ACHN (cell line): ENCODE measurements at regions not wholly inside any gene's neighbourhood (a gene's known extent, or its start where the extent isn't known, plus 50 kb on each side); places are given as distances from the start of the nearest gene placed in this dataset.

Source experiments
- DNase-seq: peaks from one replicate; pipeline ENCODE4 v3.0.0-alpha.2; 2015
- in situ Hi-C: cut with HindIII; loops from 2 replicates; pipeline ENCODE4 v1.10.0; 2017; ENCODE audit warnings: low sequenced_read_pairs, low pct_ligation_motif_present, low pct_unique_long_range_greater_than_20kb

- no peak for DNase-seq
- in situ Hi-C loops = no loop called here
Measured at GRCh38 chrX:139204898-139205667, 325.5 kb upstream of the F9 start.

DNA sequence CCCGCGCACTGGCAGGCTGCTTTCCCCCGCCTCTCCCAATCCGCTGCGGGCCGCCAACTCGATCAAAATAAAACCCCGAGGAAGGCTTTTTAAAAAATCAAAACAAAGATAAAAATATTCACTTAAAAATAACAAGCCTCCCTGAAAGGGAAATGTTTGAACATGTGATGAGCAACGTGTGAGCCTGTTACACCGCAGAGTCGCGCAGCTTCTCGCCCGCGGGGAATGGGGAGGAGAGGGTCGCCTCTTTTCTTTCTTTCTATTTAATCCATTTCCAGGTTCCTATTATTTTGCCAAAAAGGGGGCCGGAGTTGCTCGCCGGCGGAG, 326.0 kb upstream of the F9 start:
- no peak for DNase-seq
- in situ Hi-C loops = no loop called here

DNA sequence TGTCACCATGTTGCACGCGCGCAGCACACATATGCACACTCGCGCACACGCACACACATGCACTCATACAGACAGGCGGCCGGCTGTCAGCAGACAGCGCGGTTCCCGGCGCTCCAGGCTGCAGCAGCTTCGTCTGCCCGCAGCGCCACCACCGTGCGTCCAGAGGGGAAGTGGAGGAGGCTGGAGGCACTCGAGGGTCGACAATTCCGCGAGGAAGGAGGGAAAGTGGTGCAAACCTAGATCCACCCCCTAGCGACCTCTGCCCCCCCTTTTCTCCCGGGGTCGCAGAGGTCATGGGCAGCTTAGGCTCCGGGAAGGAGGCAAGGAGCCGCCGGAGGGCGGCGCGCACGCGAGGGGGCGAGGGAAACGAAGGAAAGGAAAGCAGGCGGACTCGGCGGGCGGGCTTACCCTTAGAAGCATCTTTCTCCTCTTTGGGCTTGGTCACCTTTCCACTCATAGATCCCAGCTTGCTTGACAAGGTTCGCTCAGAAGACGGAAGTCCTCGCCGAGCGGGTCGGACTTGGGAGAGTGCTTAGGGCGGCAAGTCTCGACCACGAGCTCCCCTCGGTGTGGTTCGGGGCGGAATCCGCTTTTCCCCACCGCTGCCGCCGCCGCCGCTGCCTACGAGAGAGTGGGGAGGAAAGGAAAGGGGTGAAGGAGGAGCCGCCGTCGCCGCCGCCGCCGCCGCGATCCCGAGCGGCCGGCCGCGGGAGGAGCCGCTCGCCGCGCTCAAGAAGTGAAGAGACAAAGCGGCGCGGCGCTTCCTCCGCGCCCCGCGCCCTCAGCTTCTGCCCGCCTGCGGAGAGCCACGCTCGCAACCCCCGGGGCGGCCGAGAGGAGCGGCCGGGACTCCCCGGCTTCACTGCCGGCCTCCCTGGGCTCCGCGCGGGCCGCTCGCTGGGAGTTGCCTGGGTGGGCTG, 326.6 kb upstream of the F9 start:
- DNase-seq = no peak

DNA sequence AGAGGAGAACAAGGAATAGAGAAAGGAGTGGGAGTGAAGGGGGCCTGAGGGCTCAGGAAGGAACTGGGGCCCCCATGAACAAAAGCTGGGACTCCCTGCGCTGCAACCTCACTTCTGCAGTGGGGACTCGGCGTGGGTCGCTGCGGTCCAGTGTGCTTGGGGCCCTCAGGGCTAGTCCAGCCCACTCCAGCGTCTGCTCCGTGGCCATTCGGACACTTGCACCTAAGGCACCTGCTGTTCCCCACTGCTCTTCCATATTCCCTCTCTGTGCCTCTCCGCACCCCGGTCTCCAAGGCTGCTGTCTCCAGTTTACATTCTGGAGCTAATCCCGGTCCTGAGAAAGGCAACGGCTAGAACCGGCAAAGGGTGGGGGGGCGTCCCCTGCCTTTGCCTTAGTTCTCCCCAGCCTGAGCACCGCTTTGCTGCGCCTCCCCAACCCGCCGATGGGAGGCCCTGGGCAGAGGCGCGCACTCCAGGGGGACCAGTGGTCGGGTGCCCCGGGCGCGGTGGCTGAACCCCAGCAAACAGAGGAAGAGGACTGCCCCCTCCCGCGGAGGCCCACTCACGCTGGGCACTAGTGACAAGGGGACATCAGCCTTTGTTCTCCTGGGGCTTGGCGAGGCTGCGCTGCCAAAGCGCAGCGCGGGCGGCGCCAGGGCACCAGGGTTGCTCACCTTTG, 327.7 kb upstream of the F9 start:
- DNase-seq = no peak
- in situ Hi-C loops = no loop called here

More for the DNA sequence above, 326.6 kb upstream of the F9 start:
- in situ Hi-C loops = no loop called here

DNA sequence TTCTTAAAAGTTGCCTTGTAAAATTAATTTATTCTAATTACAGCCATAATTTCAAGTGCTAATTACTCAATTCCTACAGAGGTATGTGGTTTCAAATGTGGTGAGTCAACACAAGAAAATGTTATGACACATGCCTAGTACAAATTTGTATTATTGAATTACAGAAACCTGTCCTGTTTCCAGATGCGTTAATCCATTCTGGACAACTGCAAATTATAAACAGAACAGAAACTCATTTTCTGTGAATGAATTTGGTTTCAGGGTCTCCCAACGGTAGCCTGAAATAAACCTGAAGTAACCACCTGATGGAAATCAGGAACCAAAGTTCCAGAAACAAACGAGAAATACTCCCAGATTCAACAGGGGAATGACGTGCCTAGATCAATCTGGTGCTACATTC, 328.6 kb upstream of the F9 start:
- in situ Hi-C loops = no loop called here
- DNase-seq = no peak

DNA sequence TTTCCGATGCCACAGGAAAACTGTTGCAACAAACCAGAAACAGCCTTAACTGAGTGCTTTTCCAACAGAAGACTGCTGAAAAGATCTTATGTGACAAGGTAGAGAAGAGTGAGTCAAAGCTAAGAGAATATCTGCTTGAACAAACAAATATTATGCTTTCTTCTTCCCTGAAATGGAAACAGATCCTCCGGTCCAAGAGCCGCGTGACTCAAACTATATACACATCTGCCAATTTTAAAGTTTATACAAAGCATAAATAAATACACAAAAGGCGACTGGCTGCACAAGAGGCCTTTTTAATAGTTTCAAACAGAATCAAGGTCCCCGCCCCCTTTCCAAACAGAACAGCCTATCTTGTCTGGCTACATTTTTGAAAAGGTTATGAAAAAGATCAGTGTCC, 329.7 kb upstream of the F9 start:
- DNase-seq = no peak
- in situ Hi-C loops = no loop called here

- in situ Hi-C loops = no loop called here
- no peak for DNase-seq
Measured at GRCh38 chrX:139200346-139200745, 330.2 kb upstream of the F9 start.

- in situ Hi-C loops = no loop called here
- no peak for DNase-seq
Measured at GRCh38 chrX:139199933-139200332, 330.6 kb upstream of the F9 start.

GRCh38 chrX:139198936-139199335, 331.6 kb upstream of the F9 start:
- in situ Hi-C loops = no loop called here
- DNase-seq = no peak

- DNase-seq = no peak
- in situ Hi-C loops = no loop called here
Measured at GRCh38 chrX:139196890-139197289, 333.6 kb upstream of the F9 start.

GRCh38 chrX:139194571-139195280, 335.8 kb upstream of the F9 start:
- in situ Hi-C loops = no loop called here
- no peak for DNase-seq

DNA sequence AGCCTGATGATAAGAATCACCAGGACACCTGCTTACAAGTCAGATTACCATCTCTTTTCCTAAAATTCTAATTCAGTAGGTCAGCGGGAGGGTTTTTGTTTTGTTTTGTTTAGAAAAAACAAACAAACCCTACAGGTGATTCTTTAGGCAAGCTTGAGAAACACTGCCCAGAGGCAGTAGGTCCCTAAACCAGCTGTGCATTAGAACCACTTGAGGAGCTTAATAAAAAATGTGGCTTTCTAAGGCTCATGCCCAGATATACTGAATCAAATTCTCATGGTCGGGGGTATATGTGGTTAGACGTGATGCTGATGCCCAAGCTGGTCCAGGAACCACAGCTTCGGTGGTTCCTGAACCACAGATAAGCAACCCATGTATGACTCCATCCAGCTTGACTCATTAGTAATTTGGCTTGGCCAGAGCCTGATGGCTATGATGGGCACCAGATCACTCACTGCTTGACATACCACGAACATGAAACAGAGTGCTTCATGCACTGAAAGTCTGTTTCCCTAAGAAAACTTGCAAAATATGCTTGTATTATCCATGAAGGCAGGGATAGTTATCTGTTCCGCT, 338.1 kb upstream of the F9 start:
- in situ Hi-C loops = no loop called here
- DNase-seq = no peak

DNA sequence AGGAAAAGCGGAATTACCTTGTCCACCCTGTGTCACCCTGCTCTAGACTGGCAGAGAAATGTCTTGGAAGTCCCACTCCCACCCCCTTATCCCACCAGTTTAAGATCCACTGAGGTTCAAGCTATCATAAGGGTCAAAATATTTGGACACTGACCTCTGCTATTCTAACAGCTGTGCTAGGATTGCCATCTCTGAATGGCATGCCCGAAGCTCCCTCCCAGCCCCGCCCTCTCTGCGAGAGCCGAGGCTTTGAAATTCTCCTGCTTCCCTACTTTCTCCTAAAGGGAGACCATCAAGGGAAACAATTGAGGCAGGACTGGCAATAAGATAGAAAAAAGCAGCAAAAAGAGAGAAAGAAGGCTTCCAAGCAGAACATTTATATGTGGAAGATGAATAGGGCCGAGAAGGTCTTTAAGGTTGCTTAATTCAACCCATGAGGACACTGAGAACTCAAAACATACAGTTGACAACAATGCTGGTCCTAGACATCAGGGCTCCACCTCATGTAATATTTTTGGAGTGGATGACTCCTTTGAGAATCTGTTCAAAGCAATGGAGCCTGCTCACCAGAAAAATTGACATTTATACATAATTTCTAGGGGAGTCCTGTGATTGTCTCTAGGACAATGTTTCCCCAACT, 338.7 kb upstream of the F9 start:
- no peak for DNase-seq
- in situ Hi-C loops = no loop called here

- no peak for DNase-seq
- in situ Hi-C loops = no loop called here
Measured at GRCh38 chrX:139191286-139191685, 339.3 kb upstream of the F9 start.

DNA sequence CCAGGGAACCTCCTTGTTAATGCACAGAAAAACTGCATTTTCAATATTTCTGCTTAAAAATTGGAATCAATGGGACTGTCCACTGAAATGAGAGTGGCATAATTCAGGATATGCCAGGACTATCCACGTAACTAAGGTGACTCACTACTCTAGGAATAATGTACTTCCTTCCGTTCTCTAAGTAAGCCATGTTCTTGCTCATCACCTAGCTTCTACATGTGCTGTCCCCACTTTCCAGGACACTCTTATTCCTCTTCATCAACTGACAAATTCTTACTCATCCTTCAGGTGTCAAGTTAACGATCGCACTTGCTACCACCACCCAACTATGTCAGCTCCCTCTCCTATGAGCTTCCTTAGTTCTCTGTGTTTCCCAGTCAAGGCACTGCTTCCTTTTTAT, 342.8 kb upstream of the F9 start:
- in situ Hi-C loops = no loop called here
- no peak for DNase-seq

GRCh38 chrX:139186991-139187390, 343.5 kb upstream of the F9 start:
- no peak for DNase-seq
- in situ Hi-C loops = no loop called here

- DNase-seq = no peak
- in situ Hi-C loops = no loop called here
Measured at GRCh38 chrX:139179592-139179991, 350.9 kb upstream of the F9 start.

DNA sequence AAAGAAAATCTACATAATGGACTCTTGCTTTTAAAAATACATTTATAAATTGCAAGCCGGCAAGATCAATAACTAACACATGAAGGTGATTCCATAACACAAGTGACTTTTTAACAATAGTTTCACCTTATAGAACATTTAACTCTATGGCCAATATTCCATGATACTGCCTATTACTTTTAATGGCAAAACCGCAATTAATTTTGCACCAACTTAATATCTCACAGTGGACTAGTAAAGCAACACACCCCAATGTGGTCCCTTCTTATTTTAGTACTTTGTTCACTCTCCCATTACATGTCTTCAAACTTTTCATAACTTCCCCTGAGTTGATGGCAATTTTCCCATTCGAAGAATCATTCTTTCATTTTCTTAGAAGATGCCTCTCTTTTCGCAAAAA, 351.6 kb upstream of the F9 start:
- in situ Hi-C loops = no loop called here
- no peak for DNase-seq
